Kidney glomerular epithelial cell (primary cell): ENCODE measurements at regions not wholly inside any gene's neighbourhood (a gene's known extent, or its start where the extent isn't known, plus 50 kb on each side); places are given as distances from the start of the nearest gene placed in this dataset.

Experiments used
- DNase-seq: peaks from one replicate; lab custom pipeline; 2025; lab: John Stamatoyannopoulos, UW

DNA sequence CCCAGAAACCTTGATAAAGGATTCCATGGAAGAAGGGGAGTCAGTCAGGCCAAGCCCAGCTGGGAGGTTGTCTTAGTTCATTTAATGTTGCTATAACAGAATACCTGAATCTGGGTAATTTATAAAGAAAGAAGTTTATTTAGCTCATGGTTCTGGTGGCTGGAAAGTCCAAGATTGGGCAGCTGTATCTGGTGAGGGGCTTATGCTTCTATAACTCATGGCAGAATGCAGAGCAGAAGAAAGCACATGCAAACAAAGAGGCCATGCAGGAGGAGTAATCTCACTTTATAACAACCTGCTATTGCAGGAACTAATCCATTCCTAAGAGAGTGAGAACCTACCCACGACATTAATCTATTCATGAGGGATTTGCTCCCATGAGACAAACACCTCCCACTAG lies 54.2 kb upstream of the ANKRD1 start:
- no peak for DNase-seq

- no peak for DNase-seq
These were observed 56.4 kb upstream of the ANKRD1 start for GRCh38 chr10:90977162-90977854.

GRCh38 chr10:90977855-90978486 lies 57.1 kb upstream of the ANKRD1 start:
- DNase-seq, result no peak

DNA sequence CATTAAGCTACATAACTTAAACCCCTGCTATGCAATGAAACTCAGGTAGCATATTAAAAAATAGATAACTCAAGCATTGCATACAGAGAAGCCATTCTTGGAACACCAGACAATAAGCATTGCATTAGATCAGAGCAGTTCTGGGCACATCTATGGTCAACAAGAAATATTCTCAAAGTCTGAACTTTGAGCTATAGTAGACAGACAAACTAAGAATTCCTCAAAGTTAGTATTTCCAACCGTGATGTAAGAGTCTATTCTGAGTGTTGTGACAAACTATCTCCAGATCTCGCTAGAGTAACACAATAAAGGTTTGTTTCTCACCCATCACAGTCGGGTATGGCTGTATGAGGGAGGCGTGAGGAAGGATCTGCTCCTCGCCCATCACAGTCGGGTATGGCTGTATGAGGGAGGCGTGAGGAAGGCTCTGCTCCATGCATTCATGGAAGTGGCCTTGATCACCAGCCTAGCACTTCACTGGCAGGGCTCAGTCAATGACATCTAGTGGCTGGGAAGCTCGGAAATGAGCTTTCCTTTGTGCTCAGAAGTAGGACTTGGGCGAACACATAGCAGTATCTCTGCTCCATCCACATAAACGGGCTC lies 61.6 kb upstream of the ANKRD1 start:
- no peak for DNase-seq

DNA sequence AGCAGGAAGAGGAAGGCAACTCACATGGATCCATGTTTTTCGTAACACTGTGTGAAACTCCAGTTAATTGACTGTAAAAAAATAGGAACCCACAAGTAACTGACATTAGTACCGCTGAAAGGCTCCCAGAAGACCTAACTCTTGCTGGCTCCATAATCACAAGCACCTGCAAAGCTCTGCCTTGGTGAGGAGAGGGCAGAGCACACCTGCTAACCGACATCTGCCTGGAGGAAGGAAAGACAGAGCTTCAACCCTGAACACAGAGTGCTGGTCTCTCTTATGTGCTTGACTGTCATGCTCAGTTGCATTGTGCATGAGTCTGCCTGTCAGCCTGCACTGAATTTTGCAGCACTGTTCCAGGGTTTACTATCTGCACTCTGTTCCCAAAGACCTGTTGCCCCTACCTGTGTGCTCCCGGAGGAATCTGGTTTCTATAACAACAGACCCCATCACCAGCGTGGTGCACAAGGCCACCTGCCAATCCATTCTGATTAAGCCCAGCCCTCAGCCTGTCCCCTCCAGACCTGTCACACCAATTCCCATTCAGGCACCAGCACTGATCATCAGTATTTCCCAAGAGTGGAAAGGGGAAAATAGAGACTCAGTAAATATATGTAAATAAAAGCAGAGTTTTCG lies 63.1 kb upstream of the ANKRD1 start:
- no peak for DNase-seq

DNA sequence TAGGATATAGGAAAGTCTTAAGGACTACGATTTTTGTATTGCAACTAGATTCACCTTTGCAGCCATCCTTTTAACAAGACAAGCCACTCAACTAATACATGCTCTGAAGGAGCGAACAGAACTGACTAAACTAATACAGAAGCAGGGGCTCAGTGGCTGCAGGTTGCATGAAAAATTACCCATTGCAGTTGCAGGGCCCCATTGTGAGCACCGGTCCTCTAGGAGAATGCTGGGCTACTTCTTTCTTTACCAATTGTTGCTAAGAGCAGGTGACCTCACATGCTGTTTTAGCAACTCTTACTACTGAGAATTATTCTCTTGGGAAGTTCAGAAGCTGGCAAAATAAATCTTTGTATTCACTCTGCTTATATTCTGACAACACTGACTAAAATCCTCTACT lies 64.0 kb upstream of the ANKRD1 start:
- no peak for DNase-seq

DNA sequence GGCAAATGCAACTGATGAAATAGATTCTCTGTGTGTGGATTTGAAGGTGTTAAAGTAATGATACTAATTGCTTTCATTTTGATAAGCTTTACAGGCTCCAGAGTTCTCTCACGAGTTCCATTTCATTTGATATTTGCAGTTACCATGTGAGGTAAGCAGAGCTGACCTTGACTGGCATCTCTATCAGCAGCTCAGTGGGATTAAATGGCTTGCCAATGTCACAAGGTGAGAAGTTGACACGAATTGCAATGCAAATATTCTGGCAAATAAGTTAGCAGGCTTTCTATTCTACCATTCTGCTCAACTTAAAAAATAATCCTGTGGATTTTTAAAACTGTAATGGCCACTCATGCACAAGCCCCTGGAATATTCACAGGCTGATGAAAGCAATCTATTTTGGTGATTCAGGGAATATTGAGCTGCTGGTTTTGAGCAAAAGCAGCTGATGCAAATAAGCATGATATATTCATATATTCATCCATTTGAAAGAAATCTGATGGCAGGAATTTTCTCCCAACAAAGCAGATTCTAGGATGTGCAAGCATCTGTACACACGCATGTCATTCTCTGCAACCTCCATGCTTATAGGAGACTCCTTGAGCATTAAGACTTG lies 64.5 kb upstream of the ANKRD1 start:
- no peak for DNase-seq

- no peak for DNase-seq
These were observed 65.4 kb upstream of the ANKRD1 start for GRCh38 chr10:90986136-90986760.

- DNase-seq, result no peak
These were observed 66.0 kb upstream of the ANKRD1 start for GRCh38 chr10:90986870-90987269.

- DNase-seq, result no peak
These were observed 66.5 kb upstream of the ANKRD1 start for GRCh38 chr10:90987383-90987782.

- no peak for DNase-seq
These were observed 67.1 kb upstream of the ANKRD1 start for GRCh38 chr10:90988024-90988423.

DNA sequence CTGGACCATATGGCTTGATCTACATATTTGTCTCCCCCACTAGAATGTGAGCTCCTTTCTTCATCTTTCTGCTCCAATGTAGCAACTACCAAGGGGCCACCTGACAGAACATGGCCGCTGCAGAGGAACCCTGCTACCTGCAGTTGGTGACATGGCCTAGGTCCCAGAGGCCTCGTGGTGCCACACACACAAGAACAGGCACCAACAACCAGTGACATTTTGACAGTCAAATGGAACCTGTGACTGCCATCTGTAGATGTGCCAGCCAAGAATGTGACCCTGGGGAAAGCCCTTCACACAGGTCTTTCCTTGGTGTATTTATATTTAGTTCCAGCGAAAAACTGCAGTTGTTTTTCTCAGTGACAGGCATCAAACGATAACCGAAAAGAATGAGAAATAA lies 67.9 kb upstream of the ANKRD1 start:
- DNase-seq, result no peak

- no peak for DNase-seq
These were observed 68.5 kb upstream of the ANKRD1 start for GRCh38 chr10:90989378-90989777.

GRCh38 chr10:90992462-90992861 lies 71.6 kb upstream of the ANKRD1 start:
- no peak for DNase-seq

DNA sequence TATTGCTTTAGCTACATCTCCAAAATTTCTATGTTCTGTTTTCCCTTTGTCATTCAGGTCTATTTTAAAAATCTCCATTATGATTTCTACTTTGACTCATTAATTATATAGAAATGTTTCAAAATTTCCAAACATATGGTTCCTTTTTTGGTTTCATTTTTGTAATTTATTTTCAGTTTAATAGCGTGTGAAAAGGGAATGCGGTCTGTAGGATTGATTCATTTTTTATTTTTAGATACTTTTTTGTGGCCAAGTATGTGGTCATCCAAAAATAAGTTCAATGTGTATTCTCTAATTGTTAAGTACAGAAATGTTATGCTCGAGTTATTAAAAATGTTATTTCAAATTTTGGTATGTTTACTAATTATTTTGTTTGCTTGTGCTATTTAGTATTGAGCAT lies 72.5 kb upstream of the ANKRD1 start:
- DNase-seq, result no peak

GRCh38 chr10:90997670-90998069 lies 76.8 kb upstream of the ANKRD1 start:
- DNase-seq, result no peak

DNA sequence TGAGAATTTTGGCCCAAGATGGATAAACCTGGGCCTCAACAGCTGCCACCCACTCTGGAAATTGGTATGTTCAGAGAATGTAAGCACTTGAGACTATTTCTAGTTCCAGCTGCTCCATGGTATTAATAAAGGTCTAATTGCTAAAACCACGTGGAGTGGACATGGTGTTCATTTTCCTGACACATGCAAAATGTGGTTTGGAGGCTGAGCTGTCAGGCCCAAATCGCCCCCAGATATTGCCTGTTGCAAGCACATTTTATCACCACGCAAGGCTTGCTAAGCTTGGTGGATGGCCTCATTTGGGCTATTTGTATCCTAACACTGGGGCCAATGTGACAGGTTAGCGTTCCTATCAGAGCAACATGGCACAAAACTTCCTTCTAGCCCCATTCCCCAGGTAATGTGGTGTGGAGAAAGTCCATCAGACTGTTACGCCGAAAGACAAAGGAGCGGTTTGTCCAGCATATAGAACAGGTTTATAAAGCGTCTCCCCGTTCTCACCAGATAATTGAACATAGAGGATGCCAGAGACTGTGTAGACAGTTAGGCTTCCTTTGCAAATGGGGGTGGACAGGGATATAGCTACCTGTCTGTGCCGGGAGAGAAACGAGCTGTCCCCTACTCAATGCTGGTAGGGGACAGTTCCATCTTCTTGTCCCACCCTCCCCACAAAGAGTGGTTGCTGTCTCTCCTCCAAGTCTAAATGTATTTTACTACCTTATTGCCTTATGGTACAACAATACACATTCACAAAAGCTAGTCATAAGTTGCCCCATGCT lies 78.0 kb upstream of the ANKRD1 start:
- DNase-seq, result no peak

DNA sequence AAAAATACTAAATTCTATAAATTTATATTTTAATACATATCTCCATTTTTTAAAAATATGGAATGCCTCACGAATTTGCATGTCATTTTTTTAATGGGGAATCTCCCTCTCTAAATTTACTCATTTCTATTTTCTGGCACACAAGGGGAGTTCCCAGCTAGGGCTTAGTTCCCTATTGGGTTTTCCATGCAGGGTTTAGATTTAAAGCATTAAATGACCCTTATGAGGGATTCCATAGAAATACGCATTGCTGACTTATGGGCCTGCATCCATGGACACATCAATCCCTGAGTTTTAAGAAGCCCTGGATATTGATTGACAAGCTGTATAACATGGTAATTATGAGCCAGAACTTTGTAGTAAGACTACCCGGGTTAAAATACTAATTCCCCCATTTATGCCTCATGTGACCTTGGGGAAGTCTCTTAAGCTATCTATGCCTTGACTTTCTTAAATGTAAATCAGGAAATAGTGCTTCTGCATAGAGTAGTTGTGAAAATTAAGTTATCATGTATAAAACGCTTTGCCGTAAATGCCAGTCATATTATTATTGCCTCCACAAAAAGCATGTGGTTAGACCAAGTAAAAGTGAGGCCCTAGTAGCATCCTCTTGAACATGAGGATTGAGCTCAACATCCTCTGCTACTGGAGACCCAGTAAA lies 78.8 kb upstream of the ANKRD1 start:
- DNase-seq, result no peak

DNA sequence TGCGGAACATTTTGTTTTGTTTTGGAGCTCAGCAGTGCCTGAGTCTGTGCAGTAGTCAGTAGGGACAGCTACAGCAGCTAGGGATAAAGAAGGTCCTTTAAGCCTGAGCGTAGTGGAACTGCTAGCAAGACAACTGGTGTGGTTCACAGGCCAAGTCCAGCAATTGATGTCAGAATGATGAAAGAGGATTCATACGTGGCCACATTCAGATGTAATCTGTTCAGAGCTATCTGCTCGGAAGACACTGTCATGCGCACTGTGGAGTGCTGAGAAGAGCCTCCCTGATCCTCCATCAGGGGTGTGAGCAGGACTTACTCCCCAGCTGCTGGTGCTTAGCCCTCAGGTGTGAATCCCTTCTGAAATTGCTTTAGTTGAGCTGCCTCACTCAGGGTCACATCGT lies 79.6 kb upstream of the ANKRD1 start:
- DNase-seq, result no peak

- DNase-seq, result no peak
These were observed 80.1 kb upstream of the ANKRD1 start for GRCh38 chr10:91000985-91001384.

DNA sequence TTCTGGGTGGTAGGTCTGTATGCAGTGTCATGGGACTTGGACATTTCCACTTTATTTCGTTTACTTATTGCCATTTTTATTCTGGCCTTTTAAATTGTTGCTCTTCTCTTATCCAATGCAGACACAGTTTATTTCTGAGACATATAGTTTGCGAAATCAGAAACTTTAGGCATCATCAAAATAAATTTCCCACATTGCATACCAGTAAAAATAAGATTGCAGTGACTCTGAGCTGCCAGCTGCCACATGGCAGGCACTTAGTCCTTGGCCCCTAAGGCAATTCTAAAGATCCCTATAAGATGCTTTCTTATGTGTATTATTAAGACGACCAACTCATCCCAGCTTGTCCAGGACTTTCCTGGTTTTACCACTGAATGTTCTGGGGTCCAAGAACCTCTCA lies 81.8 kb upstream of the ANKRD1 start:
- DNase-seq, result no peak
